GM12872 (cell line): ENCODE measurements at regions not wholly inside any gene's neighbourhood (a gene's known extent, or its start where the extent isn't known, plus 50 kb on each side); places are given as distances from the start of the nearest gene placed in this dataset.

Experiments
- CTCF ChIP-seq: IDR thresholded peaks from 3 replicates; pipeline ENCODE4 v1.5.1; 2011; ENCODE audit warnings: low read depth, mild to moderate bottlenecking, low read length, moderate library complexity; ENCODE audit not compliant: insufficient read depth

DNA sequence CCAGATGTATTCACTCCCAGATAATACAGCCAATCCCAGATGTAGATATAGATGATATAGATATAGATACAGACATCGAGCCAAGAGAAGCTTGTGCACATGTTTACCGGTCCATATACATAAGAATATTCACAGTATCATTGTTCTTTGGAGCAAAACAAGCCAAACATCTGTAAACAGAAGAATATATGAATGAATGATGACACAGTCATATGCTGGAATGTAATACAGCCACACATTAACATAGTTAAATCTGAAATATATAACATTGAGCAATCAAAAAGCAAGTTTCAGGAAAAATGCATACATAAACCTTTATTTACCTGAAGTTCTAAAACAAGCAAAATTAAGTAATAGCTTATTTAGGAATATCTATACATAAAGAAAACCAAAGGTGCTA, 182.5 kb downstream of the TXNL1 start:
- no peak for TF ChIP-seq CTCF

DNA sequence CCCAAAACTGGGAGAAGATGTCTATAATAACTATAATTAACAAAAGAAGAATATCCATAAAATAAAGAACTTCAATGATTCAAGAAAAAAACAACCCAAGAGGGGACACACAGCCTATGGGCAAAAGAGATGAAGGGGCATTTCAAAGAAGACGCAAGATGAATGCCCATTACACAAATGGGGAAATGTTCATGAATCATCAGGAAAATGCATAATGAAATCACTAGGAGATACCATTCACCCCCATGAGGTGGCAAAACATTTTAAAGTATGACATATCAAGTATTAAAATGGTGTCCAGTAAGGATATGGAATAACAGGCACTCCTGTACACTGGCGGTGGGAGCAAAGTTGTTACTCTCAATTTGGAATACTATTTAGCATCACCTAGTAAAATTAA, 183.3 kb downstream of the TXNL1 start:
- no peak for TF ChIP-seq CTCF

DNA sequence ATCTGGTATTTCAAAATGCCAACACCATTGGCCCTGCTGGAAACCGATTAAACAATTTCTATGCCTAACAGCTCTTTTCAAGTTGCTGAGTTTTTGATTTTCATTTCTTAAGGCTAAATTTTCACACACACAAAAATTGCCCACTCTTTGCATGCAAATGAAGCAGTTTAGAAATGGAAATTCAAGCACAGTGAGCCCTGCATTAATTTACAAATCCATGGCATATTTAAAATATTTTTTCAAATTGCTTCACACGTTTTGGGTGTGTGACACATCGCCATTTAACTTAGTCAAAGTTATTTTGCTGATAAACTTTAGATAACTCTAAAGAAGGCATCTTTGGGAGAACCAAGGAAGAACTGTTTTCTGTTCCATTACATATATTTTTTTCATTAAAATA, 184.8 kb downstream of the TXNL1 start:
- no peak for TF ChIP-seq CTCF

GRCh38 chr18:56451188-56451587, 187.2 kb downstream of the TXNL1 start:
- TF ChIP-seq CTCF = no peak

- no peak for TF ChIP-seq CTCF
Measured at GRCh38 chr18:56448751-56449150, 189.6 kb downstream of the TXNL1 start.

DNA sequence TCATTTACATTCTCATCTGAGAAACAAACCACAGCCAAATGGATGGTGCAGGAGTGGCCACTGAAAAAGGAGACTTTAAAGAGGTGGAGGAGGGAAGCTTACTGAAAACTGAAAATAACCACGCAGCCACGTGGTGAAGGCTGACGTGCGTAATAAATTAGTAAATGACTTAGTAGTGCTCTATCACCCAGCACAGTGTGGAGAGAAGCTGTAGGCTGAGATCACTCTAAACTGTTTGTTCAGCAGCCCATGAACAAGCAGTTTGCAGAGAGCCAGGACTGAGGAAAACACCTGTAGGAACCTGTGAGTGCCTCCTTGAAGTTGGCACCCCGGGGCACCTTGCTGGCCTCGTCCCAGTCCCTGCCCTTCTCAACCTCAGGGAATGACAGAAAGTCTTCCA, 193.0 kb downstream of the TXNL1 start:
- no peak for TF ChIP-seq CTCF

DNA sequence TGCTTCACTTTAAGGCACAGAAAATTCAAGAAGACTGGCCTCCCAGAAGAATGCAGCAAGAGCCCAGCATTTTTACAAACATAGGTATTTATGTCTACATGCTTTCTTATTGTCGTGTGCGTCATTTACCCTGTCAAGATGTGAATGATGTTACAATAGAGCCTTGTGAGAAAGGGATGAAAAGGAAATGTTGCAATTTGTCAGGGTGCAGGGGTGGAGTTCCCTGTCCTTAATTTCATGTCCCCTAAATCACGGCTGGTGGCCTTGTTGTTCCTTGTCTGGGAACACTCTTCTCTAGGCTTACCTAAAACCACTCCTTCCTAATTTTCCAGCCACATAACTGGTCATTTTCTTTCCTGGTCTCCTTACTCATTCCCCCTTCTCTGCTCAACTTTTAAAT, 194.2 kb downstream of the TXNL1 start:
- TF ChIP-seq CTCF = no peak
